ENCODE measurements at regions not wholly inside any gene's neighbourhood (a gene's known extent, or its start where the extent isn't known, plus 50 kb on each side); places are given as distances from the start of the nearest gene placed in this dataset.
A peak's percentile ranks its signal among the peaks of the same experiment; 100 is the strongest.

- no peak for DNase-seq (ENCODE audit: low read depth)
- peak; percentile 22 for TF ChIP-seq CTCF (conservative IDR thresholded peaks at IDR 0.05; ENCODE audit: low read depth, low read length)
- H3K4me3 ChIP-seq (ENCODE audit: low read length), result no peak overlapping the region
These were observed 59.0 kb upstream of the NECTIN3 start for GRCh38 chr3:111012388-111013248.
